Mucosa of rectum (tissue), 2 donors: ENCODE measurements at regions not wholly inside any gene's neighbourhood (a gene's known extent, or its start where the extent isn't known, plus 50 kb on each side); places are given as distances from the start of the nearest gene placed in this dataset.

ENCODE experiments used
- H3K27ac ChIP-seq, 2 donors: one replicate each; pipeline ENCODE4 v1.7.0; 2013; ENCODE audit warnings: inconsistent platforms in 2 of 2, low read depth in 2 of 2, low read length in 2 of 2
- H3K27me3 ChIP-seq, 2 donors: one replicate each; pipeline ENCODE4 v1.7.0; 2013; ENCODE audit warnings: low read length in 2 of 2; ENCODE audit not compliant: control insufficient read depth in 2 of 2, insufficient read depth in 2 of 2
- H3K36me3 ChIP-seq, 2 donors: one replicate each; pipeline ENCODE4 v1.7.0; 2013; ENCODE audit warnings: low read length in 2 of 2; ENCODE audit not compliant: control insufficient read depth in 2 of 2, insufficient read depth in 2 of 2
- H3K4me1 ChIP-seq, 2 donors: one replicate each; pipeline ENCODE4 v1.7.0; 2013; ENCODE audit warnings: low read length in 2 of 2, mild to moderate bottlenecking in 1 of 2; ENCODE audit not compliant: control insufficient read depth in 2 of 2, insufficient read depth in 2 of 2
- H3K4me3 ChIP-seq, 2 donors: one replicate each; pipeline ENCODE4 v1.7.0; 2013; ENCODE audit warnings: low read length in 2 of 2
- H3K9ac ChIP-seq, 2 donors: one replicate each; pipeline ENCODE4 v1.7.0; 2013; ENCODE audit warnings: low read length in 2 of 2, low read depth in 1 of 2, mild to moderate bottlenecking in 1 of 2
- H3K9me3 ChIP-seq, 2 donors: one replicate each; pipeline ENCODE4 v1.7.0; 2013; ENCODE audit warnings: low read length in 2 of 2; ENCODE audit not compliant: control insufficient read depth in 2 of 2
- donor health status: healthy.
- donor health status: Normal muscosa, but diverticular disease.

GRCh38 chr2:239884051-239884405 is 141.1 kb downstream of the NDUFA10 start:
- Histone ChIP-seq H3K9me3 (peaks cover 3 to 4% of the 10 kb centered on the region in 2 donors), H3K36me3 (no peaks in the 10 kb centered on the region), H3K4me1 (no peaks in the 10 kb centered on the region), H3K9ac (no peak overlapping the region), H3K4me3 (no peak overlapping the region), H3K27me3 (peaks cover 0 to 3% of the 10 kb centered on the region in 2 donors), H3K27ac (no peak overlapping the region)

DNA sequence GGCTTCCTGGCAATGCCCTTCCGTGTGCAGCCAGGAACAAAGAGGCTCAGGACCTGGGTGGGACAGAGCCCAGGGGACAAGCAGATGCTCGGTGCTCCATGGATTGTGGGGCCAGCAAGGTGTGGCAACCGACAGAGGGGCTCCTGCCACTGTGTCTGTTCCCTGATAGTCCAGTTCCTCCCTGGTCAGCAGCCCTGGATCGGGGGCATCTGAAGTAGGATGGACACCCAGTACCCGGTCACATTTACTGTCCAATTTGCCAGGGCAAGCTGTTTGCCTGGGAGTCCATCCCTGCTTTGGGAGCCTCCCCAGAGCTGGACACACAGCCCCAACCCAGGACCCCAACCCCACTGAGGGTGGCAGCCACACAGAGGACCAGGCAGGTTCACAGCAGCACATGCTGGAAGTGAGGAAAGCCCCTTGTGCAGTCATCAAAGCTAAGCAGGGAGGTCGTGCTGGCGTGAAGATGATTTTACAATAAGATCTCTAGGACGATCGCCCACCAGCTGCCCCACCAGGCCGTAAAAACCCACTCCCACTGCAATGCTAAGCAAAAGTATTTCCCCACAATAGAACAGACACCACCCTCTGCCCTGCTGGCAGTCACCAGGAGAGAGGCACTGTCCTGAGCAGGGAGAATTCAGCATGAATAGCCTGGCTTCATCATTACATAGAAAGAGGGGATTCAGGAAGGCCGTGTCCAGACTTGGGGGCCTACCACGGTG is 141.7 kb downstream of the NDUFA10 start:
- Histone ChIP-seq H3K36me3 (no peaks in the 10 kb centered on the region), H3K4me3 (no peak overlapping the region), H3K27me3 (peaks cover 0 to 3% of the 10 kb centered on the region in 2 donors), H3K4me1 (no peaks in the 10 kb centered on the region), H3K9me3 (peaks cover 3 to 4% of the 10 kb centered on the region in 2 donors), H3K9ac (no peak overlapping the region), H3K27ac (no peak overlapping the region)

DNA sequence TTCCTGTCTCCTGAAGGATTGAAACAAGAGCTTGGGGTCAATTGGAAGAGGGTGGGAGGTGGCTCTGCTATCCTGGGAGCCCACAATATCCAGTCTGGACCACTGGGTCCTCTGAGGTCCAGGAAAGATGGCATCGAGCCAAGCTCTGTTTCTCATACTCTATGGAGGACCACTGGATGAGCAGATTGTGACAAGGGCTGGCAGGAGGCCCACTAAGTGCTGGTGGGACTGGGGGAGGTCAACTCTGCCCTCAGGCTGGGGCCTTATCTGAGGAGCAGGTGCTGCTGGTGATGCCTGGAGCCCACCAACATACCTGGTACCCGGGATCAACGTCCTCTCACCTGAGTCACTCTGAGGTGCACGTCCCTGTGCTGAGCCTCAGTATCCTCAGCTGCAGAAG is 142.4 kb downstream of the NDUFA10 start:
- H3K4me3 ChIP-seq: no peak overlapping the region
- H3K9ac ChIP-seq: no peak overlapping the region
- no peak overlapping the region for H3K27ac ChIP-seq
- no peaks in the 10 kb centered on the region for H3K4me1 ChIP-seq
- peaks cover 0 to 3% of the 10 kb centered on the region in 2 donors for H3K27me3 ChIP-seq
- H3K36me3 ChIP-seq: no peaks in the 10 kb centered on the region
- H3K9me3 ChIP-seq: peaks cover 3 to 4% of the 10 kb centered on the region in 2 donors

DNA sequence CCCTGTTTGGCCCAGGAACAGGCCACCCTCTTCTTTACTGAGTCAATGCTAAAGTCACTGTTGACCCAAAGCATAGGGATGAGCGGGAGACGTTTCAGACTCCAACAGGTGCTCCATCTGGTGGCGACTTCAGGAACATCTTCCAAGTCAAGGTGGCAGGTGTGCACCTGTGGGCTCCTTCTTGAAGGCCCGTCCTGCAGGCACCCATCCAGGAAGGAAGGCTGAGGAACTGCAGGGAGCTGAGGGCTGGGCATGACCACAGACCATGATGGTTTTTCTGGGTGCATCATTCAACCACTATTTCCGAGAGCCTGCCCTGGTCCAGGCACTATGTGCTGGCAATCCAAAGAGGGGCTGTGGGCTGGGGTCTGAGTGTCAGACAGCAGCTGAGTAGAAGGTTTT is 142.8 kb downstream of the NDUFA10 start:
- H3K27ac ChIP-seq: no peak overlapping the region
- H3K9ac ChIP-seq: no peak overlapping the region
- no peaks in the 10 kb centered on the region for H3K4me1 ChIP-seq

GRCh38 chr2:239881561-239882320 is 143.4 kb downstream of the NDUFA10 start:
- H3K4me3 ChIP-seq: no peak overlapping the region
- H3K27ac ChIP-seq: no peak overlapping the region

More for the DNA sequence above, 142.8 kb downstream of the NDUFA10 start:
- Histone ChIP-seq H3K4me3 (no peak overlapping the region), H3K27me3 (peaks cover 0 to 3% of the 10 kb centered on the region in 2 donors), H3K36me3 (no peaks in the 10 kb centered on the region), H3K9me3 (peaks cover 3 to 4% of the 10 kb centered on the region in 2 donors)

DNA sequence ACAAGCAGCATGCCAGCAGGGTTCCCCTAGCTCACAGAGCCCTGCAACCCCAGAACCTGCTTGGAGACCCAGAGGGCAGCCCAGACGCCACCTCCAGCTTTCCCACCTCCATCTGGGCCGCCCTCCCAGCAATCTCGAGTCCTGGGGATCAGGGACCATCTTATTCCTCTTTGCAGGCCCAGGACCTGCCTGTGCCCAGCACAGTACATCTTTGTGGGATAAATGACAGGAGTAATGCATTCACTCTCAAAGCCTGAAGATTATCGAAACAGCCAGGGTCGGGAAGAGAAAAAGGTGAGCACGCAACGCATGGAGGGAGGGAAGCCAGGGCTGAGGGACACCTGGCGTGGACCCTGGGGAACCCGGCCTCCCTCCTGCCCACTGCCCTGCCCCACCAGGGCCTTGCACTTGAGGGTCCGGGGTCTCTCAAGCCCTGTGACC is 144.1 kb downstream of the NDUFA10 start:
- Histone ChIP-seq H3K27ac (no peak overlapping the region), H3K9ac (no peak overlapping the region)

More at GRCh38 chr2:239881561-239882320, 143.4 kb downstream of the NDUFA10 start:
- H3K36me3 ChIP-seq: no peaks in the 10 kb centered on the region
- peaks cover 3 to 4% of the 10 kb centered on the region in 2 donors for H3K9me3 ChIP-seq
- no peak overlapping the region for H3K9ac ChIP-seq
- no peaks in the 10 kb centered on the region for H3K4me1 ChIP-seq
- H3K27me3 ChIP-seq: peaks cover 0 to 3% of the 10 kb centered on the region in 2 donors

GRCh38 chr2:239880396-239880795 is 144.7 kb downstream of the NDUFA10 start:
- H3K27me3 ChIP-seq: peaks cover 2 to 3% of the 10 kb centered on the region in 2 donors
- no peak overlapping the region for H3K27ac ChIP-seq
- H3K4me3 ChIP-seq: no peak overlapping the region
- no peaks in the 10 kb centered on the region for H3K4me1 ChIP-seq
- H3K9ac ChIP-seq: no peak overlapping the region
- H3K9me3 ChIP-seq: peaks cover 3 to 4% of the 10 kb centered on the region in 2 donors
- no peaks in the 10 kb centered on the region for H3K36me3 ChIP-seq

More for the DNA sequence above, 144.1 kb downstream of the NDUFA10 start:
- Histone ChIP-seq H3K27me3 (peaks cover 2 to 3% of the 10 kb centered on the region in 2 donors), H3K9me3 (peaks cover 3 to 4% of the 10 kb centered on the region in 2 donors), H3K4me1 (no peaks in the 10 kb centered on the region), H3K4me3 (no peak overlapping the region), H3K36me3 (no peaks in the 10 kb centered on the region)

DNA sequence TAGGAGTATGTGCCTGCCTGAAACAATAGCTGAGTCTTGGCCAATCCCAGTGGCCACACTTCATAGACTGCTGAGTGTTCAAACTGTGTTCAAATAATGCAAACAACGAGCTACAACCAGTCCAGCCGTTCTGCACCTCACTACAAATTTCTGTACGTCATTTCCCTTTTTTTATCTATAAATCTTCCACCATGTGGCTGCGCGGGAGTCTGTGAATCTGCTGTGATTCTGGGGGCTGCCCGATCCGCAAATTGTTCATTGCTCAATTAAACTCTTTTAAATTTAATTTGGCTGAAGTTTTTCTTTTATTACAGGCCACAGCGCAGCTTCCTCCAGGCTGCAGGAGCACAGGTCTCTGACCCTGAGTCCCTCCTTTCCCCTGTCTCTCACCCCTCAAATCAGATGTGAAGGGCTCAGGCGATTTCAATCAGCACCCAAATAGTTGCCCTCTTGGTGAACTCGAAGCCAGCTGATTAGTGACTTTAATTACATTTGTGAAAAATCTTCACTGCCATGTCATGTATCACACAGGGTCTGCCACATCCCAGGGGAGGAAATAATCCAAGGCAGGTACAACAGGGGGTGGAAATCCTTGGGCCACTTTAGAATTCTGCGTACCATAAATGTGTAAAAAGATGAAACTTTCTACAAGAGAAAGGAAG is 145.6 kb downstream of the NDUFA10 start:
- no peaks in the 10 kb centered on the region for H3K36me3 ChIP-seq
- no peak overlapping the region for H3K27ac ChIP-seq
- H3K27me3 ChIP-seq: peaks cover 2 to 3% of the 10 kb centered on the region in 2 donors
- H3K9ac ChIP-seq: no peak overlapping the region
- H3K9me3 ChIP-seq: peaks cover 3% of the 10 kb centered on the region in 2 donors
- no peaks in the 10 kb centered on the region for H3K4me1 ChIP-seq
- H3K4me3 ChIP-seq: no peak overlapping the region

- H3K9me3 ChIP-seq: no peaks in the 10 kb centered on the region
- no peaks in the 10 kb centered on the region for H3K36me3 ChIP-seq
- H3K4me3 ChIP-seq: no peak overlapping the region
- H3K27me3 ChIP-seq: peaks cover 2 to 3% of the 10 kb centered on the region in 2 donors
- H3K27ac ChIP-seq: no peak overlapping the region
- H3K4me1 ChIP-seq: no peaks in the 10 kb centered on the region
- H3K9ac ChIP-seq: no peak overlapping the region
Observed at GRCh38 chr2:239878686-239879085, 146.5 kb downstream of the NDUFA10 start.

GRCh38 chr2:239876948-239877289 is 148.2 kb downstream of the NDUFA10 start:
- H3K9ac ChIP-seq: no peak overlapping the region
- H3K27ac ChIP-seq: no peak overlapping the region
- peaks cover 2 to 3% of the 10 kb centered on the region in 2 donors for H3K27me3 ChIP-seq
- H3K9me3 ChIP-seq: no peaks in the 10 kb centered on the region
- H3K4me3 ChIP-seq: no peak overlapping the region
- no peaks in the 10 kb centered on the region for H3K36me3 ChIP-seq
- no peaks in the 10 kb centered on the region for H3K4me1 ChIP-seq
